HepG2 (cell line): ENCODE measurements at regions not wholly inside any gene's neighbourhood (a gene's known extent, or its start where the extent isn't known, plus 50 kb on each side); places are given as distances from the start of the nearest gene placed in this dataset.
"Not testable (repeated sequence)": the region's sequence is repeated elsewhere in the genome, so short reads cannot be mapped to it uniquely, and the experiment has no call there.

Experiments used
- AGO1 ChIP-seq: fragments of 200-400 bp; formaldehyde crosslinking; IDR thresholded peaks from 2 replicates; pipeline ENCODE4 v1.6.1; 2017; ENCODE audit warnings: mild to moderate bottlenecking, low read depth, low read length, moderate library complexity; ENCODE audit not compliant: poor library complexity, severe bottlenecking
- MIER3 ChIP-seq: IDR thresholded peaks from 2 replicates; pipeline ENCODE4 v1.6.1; 2016; ENCODE audit warnings: missing compliant biosample characterization, borderline replicate concordance
- PHF20 ChIP-seq: sonication (generic); formaldehyde crosslinking; IDR thresholded peaks from 2 replicates; pipeline ENCODE4 v1.5.0; 2020; ENCODE audit warnings: mild to moderate bottlenecking, missing genetic modification reagents
- POLR2A ChIP-seq, 2 experiments: IDR thresholded peaks; 2 replicates each; pipeline ENCODE4 v1.6.1; 2011; ENCODE audit warnings: low read depth in 2 of 2, low read length in 2 of 2, mild to moderate bottlenecking in 1 of 2, moderate library complexity in 1 of 2; ENCODE audit not compliant: insufficient read depth in 1 of 2
- POLR2AphosphoS2 ChIP-seq: IDR thresholded peaks from 2 replicates; pipeline ENCODE4 v1.6.1; 2011; ENCODE audit warnings: low read depth, low read length, improper control_type of control experiment
- ZNF766 ChIP-seq: sonication (generic); formaldehyde crosslinking; IDR thresholded peaks from 2 replicates; pipeline ENCODE4 v1.5.0; 2020; ENCODE audit warnings: missing genetic modification reagents, borderline replicate concordance
- TF ChIP-seq, protein P1 (sequence below): sonication (generic); formaldehyde crosslinking; IDR thresholded peaks from 2 replicates; pipeline ENCODE4 v1.5.0; 2020; ENCODE audit warnings: missing genetic modification reagents, mild to moderate bottlenecking, borderline replicate concordance
- TF ChIP-seq, protein P2 (sequence below): sonication (generic); formaldehyde crosslinking; conservative IDR thresholded peaks from 2 replicates; pipeline ENCODE4 v1.8.0; 2022; ENCODE audit warnings: mild to moderate bottlenecking, moderate library complexity, missing genetic modification reagents

DNA sequence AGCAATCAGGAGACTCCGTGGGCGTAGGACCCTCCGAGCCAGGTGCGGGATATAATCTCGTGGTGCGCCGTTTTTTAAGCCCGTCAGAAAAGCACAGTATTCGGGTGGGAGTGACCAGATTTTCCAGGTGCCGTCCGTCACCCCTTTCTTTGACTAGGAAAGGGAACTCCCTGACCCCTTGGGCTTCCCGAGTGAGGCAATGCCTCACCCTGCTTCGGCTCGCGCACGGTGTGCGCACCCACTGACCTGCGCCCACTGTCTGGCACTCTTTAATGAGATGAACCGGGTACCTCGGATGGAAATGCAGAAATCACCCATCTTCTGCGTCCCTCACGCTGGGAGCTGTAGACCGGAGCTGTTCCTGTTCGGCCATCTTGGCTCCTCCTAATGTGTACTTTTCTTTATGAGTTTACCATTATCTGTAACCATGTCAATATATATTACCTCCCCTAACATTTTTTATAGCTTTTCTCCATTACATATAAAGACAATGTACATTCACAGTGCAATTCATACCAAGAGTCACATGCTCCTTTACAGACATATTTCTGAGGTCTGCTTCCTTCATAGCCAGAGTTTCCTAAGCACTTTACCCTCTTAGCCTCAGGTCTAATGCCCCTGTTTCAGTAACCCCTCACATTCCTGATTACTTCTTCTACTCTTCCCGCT, 71.4 kb upstream of the TLE4 start:
- TF ChIP-seq, protein P1, sequence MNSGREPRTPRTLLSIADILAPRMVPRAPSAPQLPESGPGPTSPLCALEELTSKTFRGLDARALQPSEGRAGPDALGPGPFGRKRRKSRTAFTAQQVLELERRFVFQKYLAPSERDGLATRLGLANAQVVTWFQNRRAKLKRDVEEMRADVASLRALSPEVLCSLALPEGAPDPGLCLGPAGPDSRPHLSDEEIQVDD (CRISPR knock-in tag): not testable (repeated sequence)
- not testable (repeated sequence) for TF ChIP-seq POLR2A (IDR thresholded peaks at IDR 0.05; ENCODE audit: insufficient read depth in 1 of 2, low read depth in 2 of 2, low read length in 2 of 2); POLR2AphosphoS2; MIER3 (CRISPR knock-in tag); PHF20; AGO1; ZNF766 (CRISPR knock-in tag)
- TF ChIP-seq, protein P2, sequence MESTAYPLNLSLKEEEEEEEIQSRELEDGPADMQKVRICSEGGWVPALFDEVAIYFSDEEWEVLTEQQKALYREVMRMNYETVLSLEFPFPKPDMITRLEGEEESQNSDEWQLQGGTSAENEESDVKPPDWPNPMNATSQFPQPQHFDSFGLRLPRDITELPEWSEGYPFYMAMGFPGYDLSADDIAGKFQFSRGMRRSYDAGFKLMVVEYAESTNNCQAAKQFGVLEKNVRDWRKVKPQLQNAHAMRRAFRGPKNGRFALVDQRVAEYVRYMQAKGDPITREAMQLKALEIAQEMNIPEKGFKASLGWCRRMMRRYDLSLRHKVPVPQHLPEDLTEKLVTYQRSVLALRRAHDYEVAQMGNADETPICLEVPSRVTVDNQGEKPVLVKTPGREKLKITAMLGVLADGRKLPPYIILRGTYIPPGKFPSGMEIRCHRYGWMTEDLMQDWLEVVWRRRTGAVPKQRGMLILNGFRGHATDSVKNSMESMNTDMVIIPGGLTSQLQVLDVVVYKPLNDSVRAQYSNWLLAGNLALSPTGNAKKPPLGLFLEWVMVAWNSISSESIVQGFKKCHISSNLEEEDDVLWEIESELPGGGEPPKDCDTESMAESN (CRISPR knock-in tag): not testable (repeated sequence)
